H9 (cell line): ENCODE measurements at regions not wholly inside any gene's neighbourhood (a gene's known extent, or its start where the extent isn't known, plus 50 kb on each side); places are given as distances from the start of the nearest gene placed in this dataset.
A peak's percentile ranks its signal among the peaks of the same experiment; 100 is the strongest.

Source experiments
- DNase-seq: peaks from one replicate; pipeline ENCODE4 v3.0.0-alpha.2; 2017
- H2AFZ ChIP-seq: one replicate; pipeline ENCODE4 v1.6.1; 2013; ENCODE audit warnings: mild to moderate bottlenecking, low read length, control low read depth, moderate library complexity
- H2AK5ac ChIP-seq: 2 replicates; pipeline ENCODE4 v1.6.1; 2013; ENCODE audit warnings: low read length, control low read depth, mixed read lengths; ENCODE audit not compliant: insufficient read length
- H2BK120ac ChIP-seq: one replicate; pipeline ENCODE4 v1.6.1; 2013; ENCODE audit warnings: low read depth, mild to moderate bottlenecking, low read length, control low read depth, inconsistent platforms; ENCODE audit not compliant: poor library complexity, severe bottlenecking
- H2BK12ac ChIP-seq: 2 replicates; pipeline ENCODE4 v1.6.1; 2013; ENCODE audit warnings: low read length, control low read depth, mixed read lengths, low read depth; ENCODE audit not compliant: insufficient read length
- H2BK15ac ChIP-seq: 2 replicates; pipeline ENCODE4 v1.6.1; 2013; ENCODE audit warnings: low read depth, low read length, control low read depth
- H2BK20ac ChIP-seq: one replicate; pipeline ENCODE4 v1.6.1; 2013; ENCODE audit warnings: low read depth, mild to moderate bottlenecking, low read length, control low read depth, inconsistent platforms; ENCODE audit not compliant: poor library complexity, severe bottlenecking
- H2BK5ac ChIP-seq: 2 replicates; pipeline ENCODE4 v1.6.1; 2013; ENCODE audit warnings: low read length, control low read depth, mixed read lengths; ENCODE audit not compliant: insufficient read length
- H3K14ac ChIP-seq: 2 replicates; pipeline ENCODE4 v1.6.1; 2013; ENCODE audit warnings: low read length, control low read depth; ENCODE audit not compliant: insufficient read depth
- H3K18ac ChIP-seq: 2 replicates; pipeline ENCODE4 v1.6.1; 2013; ENCODE audit warnings: low read depth, mild to moderate bottlenecking, mixed read lengths, low read length, control low read depth; ENCODE audit not compliant: insufficient read length
- H3K23ac ChIP-seq: 2 replicates; pipeline ENCODE4 v1.6.1; 2013; ENCODE audit warnings: low read length, control low read depth, mixed read lengths, low read depth; ENCODE audit not compliant: insufficient read length
- H3K23me2 ChIP-seq: 2 replicates; pipeline ENCODE4 v1.6.1; 2013; ENCODE audit warnings: low read depth, mild to moderate bottlenecking, mixed read lengths, low read length, control low read depth; ENCODE audit not compliant: insufficient read length, poor library complexity, severe bottlenecking
- H3K27ac ChIP-seq: 2 replicates; pipeline ENCODE4 v1.5.1; 2013; ENCODE audit warnings: low read length, control low read depth, mixed read lengths, low read depth; ENCODE audit not compliant: insufficient read length
- H3K27me3 ChIP-seq: 2 replicates; pipeline ENCODE4 v1.6.1; 2013; ENCODE audit warnings: low read length, control low read depth, inconsistent platforms; ENCODE audit not compliant: insufficient read depth
- H3K4ac ChIP-seq: 2 replicates; pipeline ENCODE4 v1.6.1; 2013; ENCODE audit warnings: low read depth, mild to moderate bottlenecking, control low read depth, inconsistent platforms, low read length, moderate library complexity
- H3K4me1 ChIP-seq: 2 replicates; pipeline ENCODE4 v1.6.1; 2013; ENCODE audit warnings: low read length, control low read depth, inconsistent platforms; ENCODE audit not compliant: insufficient read depth
- H3K4me2 ChIP-seq: 2 replicates; pipeline ENCODE4 v1.6.1; 2013; ENCODE audit warnings: low read length, control low read depth, mixed read lengths; ENCODE audit not compliant: insufficient read length, insufficient read depth
- H3K56ac ChIP-seq: 2 replicates; pipeline ENCODE4 v1.6.1; 2013; ENCODE audit warnings: low read depth, mild to moderate bottlenecking, mixed read lengths, low read length, control low read depth; ENCODE audit not compliant: insufficient read length
- H3K79me1 ChIP-seq: 2 replicates; pipeline ENCODE4 v1.6.1; 2013; ENCODE audit warnings: low read depth, mild to moderate bottlenecking, moderate library complexity, low read length, control low read depth, inconsistent platforms; ENCODE audit not compliant: insufficient read depth, poor library complexity, severe bottlenecking
- H3K79me2 ChIP-seq: 2 replicates; pipeline ENCODE4 v1.6.1; 2013; ENCODE audit warnings: low read length, control low read depth, inconsistent platforms; ENCODE audit not compliant: insufficient read depth
- H3K9ac ChIP-seq: 2 replicates; pipeline ENCODE4 v1.6.1; 2013; ENCODE audit warnings: low read length, control low read depth, mixed read lengths; ENCODE audit not compliant: insufficient read length; ENCODE audit errors: extremely low read depth
- H3K9me3 ChIP-seq: one replicate; pipeline ENCODE4 v1.6.1; 2013; ENCODE audit warnings: low read depth, low read length, inconsistent platforms; ENCODE audit not compliant: control insufficient read depth
- H3T11ph ChIP-seq: one replicate; pipeline ENCODE4 v1.6.1; 2013; ENCODE audit warnings: mild to moderate bottlenecking, low read length, control low read depth, inconsistent platforms
- H4K20me1 ChIP-seq: one replicate; pipeline ENCODE4 v1.6.1; 2013; ENCODE audit not compliant: control insufficient read depth, insufficient read length, insufficient read depth
- H4K5ac ChIP-seq: 2 replicates; pipeline ENCODE4 v1.6.1; 2013; ENCODE audit warnings: low read depth, mild to moderate bottlenecking, mixed read lengths, low read length, control low read depth; ENCODE audit not compliant: insufficient read length
- H4K8ac ChIP-seq: replicated peaks from 2 replicates; pipeline ENCODE4 v1.6.1; 2013; ENCODE audit warnings: low read length, control low read depth, mixed read lengths, low read depth; ENCODE audit not compliant: insufficient read length
- H4K91ac ChIP-seq: 2 replicates; pipeline ENCODE4 v1.6.1; 2013; ENCODE audit warnings: low read depth, mild to moderate bottlenecking, moderate library complexity, mixed read lengths, low read length, control low read depth; ENCODE audit not compliant: insufficient read length
- H3K27ac Mint-ChIP-seq, 3 experiments: 2 replicates in 2 of 3; 3 replicates in 1 of 3; pipeline ENCODE4 v1.8.0; 2020 to 2021; ENCODE audit warnings: mixed read lengths in 3 of 3, mild to moderate bottlenecking in 1 of 3, moderate library complexity in 1 of 3
- H3K27me3 Mint-ChIP-seq: 2 replicates; pipeline ENCODE4 v1.8.0; 2021; ENCODE audit warnings: low read depth, mild to moderate bottlenecking, moderate library complexity, mixed read lengths
- H3K36me3 Mint-ChIP-seq, 3 experiments: 2 replicates in 2 of 3; 3 replicates in 1 of 3; pipeline ENCODE4 v1.8.0; 2020 to 2021; ENCODE audit warnings: low read depth in 3 of 3, mixed read lengths in 3 of 3; ENCODE audit not compliant: insufficient read depth in 1 of 3
- H3K4me1 Mint-ChIP-seq, 2 experiments: 2 replicates each; pipeline ENCODE4 v1.8.0; 2020; ENCODE audit warnings: mixed read lengths in 2 of 2
- H3K4me3 Mint-ChIP-seq, 2 experiments: 2 replicates in 1 of 2; 3 replicates in 1 of 2; pipeline ENCODE4 v1.8.0; 2020 to 2021; ENCODE audit warnings: mild to moderate bottlenecking in 2 of 2, mixed read lengths in 2 of 2, moderate library complexity in 1 of 2
- H3K9me3 Mint-ChIP-seq, 2 experiments: 2 replicates in 1 of 2; 3 replicates in 1 of 2; pipeline ENCODE4 v1.8.0; 2020; ENCODE audit warnings: mild to moderate bottlenecking in 2 of 2, mixed read lengths in 2 of 2, moderate library complexity in 1 of 2
- WGBS: extraction: QIAGEN DNeasy Blood & Tissue Kit; methylation state at CpG from one replicate; pipeline ENCODE4 v1.1.7; 2013; ENCODE audit warnings: missing lambda C conversion rate, low lambda C conversion rate, mixed read lengths; ENCODE audit not compliant: insufficient read length; ENCODE audit errors: extremely low coverage; 5-methylcytosine and 5-hydroxymethylcytosine counted together
- TF ChIP-seq, protein P1 (sequence below): fragments of 200-600 bp; sonication (generic); conservative IDR thresholded peaks from 3 replicates; pipeline ENCODE4 v1.8.0; 2021; ENCODE audit warnings: antibody characterized with exemption, mild to moderate bottlenecking

DNA sequence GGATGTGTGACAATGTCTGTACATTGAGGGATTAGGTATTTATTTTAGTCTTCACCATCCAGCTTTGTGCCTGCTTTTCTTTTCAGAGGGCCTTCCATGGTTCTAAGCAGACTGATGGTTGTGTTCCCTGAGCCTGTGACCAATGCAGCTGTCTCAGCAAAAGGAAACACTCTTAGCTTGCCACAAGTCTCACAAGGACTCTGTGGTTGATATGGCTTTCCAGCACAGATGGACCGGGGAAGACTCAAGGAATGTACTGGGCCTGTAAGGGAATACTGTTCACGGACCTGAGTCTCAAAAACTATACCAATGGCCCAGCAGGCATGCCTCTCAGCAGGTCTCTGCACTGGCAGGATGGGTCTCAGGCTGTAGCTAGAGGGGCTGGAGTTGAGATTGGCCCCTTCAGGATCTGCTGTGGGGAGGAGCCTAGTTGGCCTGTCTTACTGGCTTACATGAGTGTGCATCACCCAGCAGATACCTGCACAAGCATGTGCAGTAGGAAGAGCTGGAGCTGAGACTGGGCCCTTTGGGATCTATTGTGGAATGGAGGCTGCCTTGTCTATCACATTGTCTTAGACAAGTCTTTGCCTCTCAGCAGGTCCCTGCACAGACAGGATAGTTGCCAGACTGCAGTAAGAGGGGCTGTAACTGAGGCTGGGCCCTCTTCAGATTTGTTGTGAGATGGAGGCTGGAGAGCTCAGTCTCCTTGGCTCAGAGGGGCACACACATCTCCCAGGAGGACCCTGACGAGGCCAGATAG is 52.0 kb upstream of the PDC start:
- Histone ChIP-seq H3K18ac (no peak overlapping the region), H3K4me1 (no peaks in the 10 kb centered on the region), H3K79me2 (no peaks in the 10 kb centered on the region), H3K4ac (no peak overlapping the region), H2BK20ac (no peak overlapping the region), H3T11ph (no peak overlapping the region), H2BK12ac (no peak overlapping the region), H3K14ac (peak overlapping the region; percentile 44; the same call in 1 of the 2 replicates), H4K5ac (peak overlapping the region; percentile 85), H3K23me2 (no peaks in the 10 kb centered on the region), H4K20me1 (no peaks in the 10 kb centered on the region), H3K27ac (no peak overlapping the region), H4K8ac (no peak overlapping the region), H2AK5ac (no peak overlapping the region), H2BK15ac (no peak overlapping the region), H2AFZ (no peak overlapping the region), H3K9me3 (no peaks in the 10 kb centered on the region), H3K27me3 (no peaks in the 10 kb centered on the region), H3K56ac (no peak overlapping the region), H3K9ac (no peak overlapping the region), H2BK120ac (no peak overlapping the region), H4K91ac (no peak overlapping the region), H2BK5ac (no peak overlapping the region), H3K4me2 (no peak overlapping the region), H3K79me1 (no peaks in the 10 kb centered on the region), H3K23ac (no peak overlapping the region)
- H3K4me1 Mint-ChIP-seq, result peaks cover 7 to 12% of the 10 kb centered on the region in 2 experiments
- H3K36me3 Mint-ChIP-seq, result no peaks in the 10 kb centered on the region
- H3K4me3 Mint-ChIP-seq, result no peak overlapping the region
- no peaks in the 10 kb centered on the region for H3K27me3 Mint-ChIP-seq
- no peak for DNase-seq
- no CpG with 5 or more reads among the region's 3 CpGs for WGBS
- H3K27ac Mint-ChIP-seq, result no peak overlapping the region; a peak in 2 of 7 replicates
- H3K9me3 Mint-ChIP-seq, result peaks cover 0 to 2% of the 10 kb centered on the region in 2 experiments; a peak in 2 of 5 replicates
- TF ChIP-seq, protein P1, sequence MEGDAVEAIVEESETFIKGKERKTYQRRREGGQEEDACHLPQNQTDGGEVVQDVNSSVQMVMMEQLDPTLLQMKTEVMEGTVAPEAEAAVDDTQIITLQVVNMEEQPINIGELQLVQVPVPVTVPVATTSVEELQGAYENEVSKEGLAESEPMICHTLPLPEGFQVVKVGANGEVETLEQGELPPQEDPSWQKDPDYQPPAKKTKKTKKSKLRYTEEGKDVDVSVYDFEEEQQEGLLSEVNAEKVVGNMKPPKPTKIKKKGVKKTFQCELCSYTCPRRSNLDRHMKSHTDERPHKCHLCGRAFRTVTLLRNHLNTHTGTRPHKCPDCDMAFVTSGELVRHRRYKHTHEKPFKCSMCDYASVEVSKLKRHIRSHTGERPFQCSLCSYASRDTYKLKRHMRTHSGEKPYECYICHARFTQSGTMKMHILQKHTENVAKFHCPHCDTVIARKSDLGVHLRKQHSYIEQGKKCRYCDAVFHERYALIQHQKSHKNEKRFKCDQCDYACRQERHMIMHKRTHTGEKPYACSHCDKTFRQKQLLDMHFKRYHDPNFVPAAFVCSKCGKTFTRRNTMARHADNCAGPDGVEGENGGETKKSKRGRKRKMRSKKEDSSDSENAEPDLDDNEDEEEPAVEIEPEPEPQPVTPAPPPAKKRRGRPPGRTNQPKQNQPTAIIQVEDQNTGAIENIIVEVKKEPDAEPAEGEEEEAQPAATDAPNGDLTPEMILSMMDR, result no peak
